Calu3 (cell line): ENCODE measurements at regions not wholly inside any gene's neighbourhood (a gene's known extent, or its start where the extent isn't known, plus 50 kb on each side); places are given as distances from the start of the nearest gene placed in this dataset.

ENCODE experiments used
- BruUV-seq: library from RNA; stranded (reverse); fragments of 400-500 nt; replicated peaks from 2 replicates; lab custom pipeline; 2021; lab: Mats Ljungman, UMichigan
- CTCF ChIA-PET: fragments of 300-600 bp; sonication (Branson Sonifier 250); formaldehyde crosslinking; loops from one replicate; lab custom pipeline; 2022; ENCODE audit warnings: antibody characterized with exemption; lab: Charles Lee
- DNase-seq: peaks from one replicate; pipeline ENCODE4 v3.0.0; 2022
- H3K27ac Mint-ChIP-seq: one replicate; pipeline ENCODE4 v1.8.0; 2022; ENCODE audit warnings: mixed read lengths; ENCODE audit not compliant: unreplicated experiment
- H3K27me3 Mint-ChIP-seq: one replicate; pipeline ENCODE4 v1.8.0; 2022; ENCODE audit warnings: mixed read lengths; ENCODE audit not compliant: unreplicated experiment
- H3K36me3 Mint-ChIP-seq: one replicate; pipeline ENCODE4 v1.8.0; 2022; ENCODE audit warnings: mild to moderate bottlenecking, moderate library complexity, mixed read lengths; ENCODE audit not compliant: insufficient read depth, unreplicated experiment
- H3K4me1 Mint-ChIP-seq: one replicate; pipeline ENCODE4 v1.8.0; 2022; ENCODE audit warnings: mild to moderate bottlenecking, low read depth, mixed read lengths; ENCODE audit not compliant: unreplicated experiment
- H3K4me3 Mint-ChIP-seq: one replicate; pipeline ENCODE4 v1.8.0; 2022; ENCODE audit warnings: mild to moderate bottlenecking, low read depth, moderate library complexity, mixed read lengths; ENCODE audit not compliant: unreplicated experiment
- H3K9me3 Mint-ChIP-seq: one replicate; pipeline ENCODE4 v1.8.0; 2022; ENCODE audit warnings: low read depth, mixed read lengths; ENCODE audit not compliant: unreplicated experiment
- CTCF ChIP-seq: fragments of 200-600 bp; IDR thresholded peaks from one replicate; pipeline ENCODE4 v1.8.0; 2022; ENCODE audit warnings: antibody characterized with exemption; ENCODE audit not compliant: unreplicated experiment
- intact Hi-C: fragments of 100-400 bp; cut with micrococcal nuclease; formaldehyde crosslinking; loops from one replicate; pipeline ENCODE4 v1.10.0; 2022; ENCODE audit not compliant: unreplicated experiment

GRCh38 chrX:129058405-129058804, 464.9 kb downstream of the SMARCA1 start:
- DNase-seq = no peak
- H3K36me3 Mint-ChIP-seq = no peaks in the 10 kb centered on the region
- no peak overlapping the region for H3K27ac Mint-ChIP-seq
- H3K4me3 Mint-ChIP-seq = no peak overlapping the region
- no peaks in the 10 kb centered on the region for H3K9me3 Mint-ChIP-seq
- TF ChIP-seq CTCF = no peak
- CTCF ChIA-PET = no interaction called here
- intact Hi-C loops = no loop called here
- H3K4me1 Mint-ChIP-seq = no peaks in the 10 kb centered on the region
- BruUV-seq = no TSS peak
- H3K27me3 Mint-ChIP-seq = no peaks in the 10 kb centered on the region

GRCh38 chrX:129043138-129043537, 480.2 kb downstream of the SMARCA1 start:
- CTCF ChIA-PET = interaction anchor here (0.7 kb wide), 1 partner anchor 123 kb away, joined by 3 read pairs; no protein-coding TSS in a partner anchor
- Mint-ChIP-seq H3K4me1 (no peaks in the 10 kb centered on the region), H3K36me3 (no peaks in the 10 kb centered on the region), H3K9me3 (peaks cover 3% of the 10 kb centered on the region), H3K4me3 (no peak overlapping the region), H3K27me3 (no peaks in the 10 kb centered on the region), H3K27ac (no peak overlapping the region)
- DNase-seq = no peak
- BruUV-seq = no TSS peak
- intact Hi-C loops = no loop called here
- TF ChIP-seq CTCF = no peak

- no peak for TF ChIP-seq CTCF
- Mint-ChIP-seq H3K9me3 (peaks cover 6% of the 10 kb centered on the region), H3K4me3 (no peak overlapping the region), H3K27me3 (no peaks in the 10 kb centered on the region), H3K4me1 (no peaks in the 10 kb centered on the region), H3K27ac (no peak overlapping the region), H3K36me3 (no peaks in the 10 kb centered on the region)
- intact Hi-C loops = no loop called here
- no peak for DNase-seq
- no TSS peak for BruUV-seq
- CTCF ChIA-PET = no interaction called here
Measured at GRCh38 chrX:129041319-129041718, 482.0 kb downstream of the SMARCA1 start.

- intact Hi-C loops = no loop called here
- peaks cover 3% of the 10 kb centered on the region for H3K9me3 Mint-ChIP-seq
- TF ChIP-seq CTCF = no peak
- no peaks in the 10 kb centered on the region for H3K36me3 Mint-ChIP-seq
- no peak overlapping the region for H3K4me3 Mint-ChIP-seq
- H3K27ac Mint-ChIP-seq = no peak overlapping the region
- no peak for DNase-seq
- CTCF ChIA-PET = no interaction called here
- H3K27me3 Mint-ChIP-seq = no peaks in the 10 kb centered on the region
- no TSS peak for BruUV-seq
- peaks cover 1% of the 10 kb centered on the region for H3K4me1 Mint-ChIP-seq
Measured at GRCh38 chrX:129040124-129040523, 483.2 kb downstream of the SMARCA1 start.
